GM21381 (cell line): ENCODE measurements at regions not wholly inside any gene's neighbourhood (a gene's known extent, or its start where the extent isn't known, plus 50 kb on each side); places are given as distances from the start of the nearest gene placed in this dataset.
"Not testable (repeated sequence)": the region's sequence is repeated elsewhere in the genome, so short reads cannot be mapped to it uniquely, and the experiment has no call there.

Source experiments
- ATAC-seq: cut with Tn5 transposase; IDR thresholded peaks from one replicate; pipeline ENCODE4 v1.9.1; 2021; ENCODE audit warnings: mild to moderate bottlenecking, moderate library complexity; ENCODE audit not compliant: unreplicated experiment

GRCh38 chrX:40943093-40943641 is 142.1 kb upstream of the USP9X start:
- no peak for ATAC-seq

GRCh38 chrX:40945361-40945713 is 139.9 kb upstream of the USP9X start:
- ATAC-seq: no peak

GRCh38 chrX:40947276-40947675 is 138.0 kb upstream of the USP9X start:
- ATAC-seq: no peak

GRCh38 chrX:40949071-40949470 is 136.2 kb upstream of the USP9X start:
- ATAC-seq: no peak

GRCh38 chrX:40950546-40950945 is 134.7 kb upstream of the USP9X start:
- ATAC-seq: no peak

- ATAC-seq: not testable (repeated sequence)
These were observed 133.8 kb upstream of the USP9X start for GRCh38 chrX:40951407-40951806.

- ATAC-seq: no peak
These were observed 132.4 kb upstream of the USP9X start for GRCh38 chrX:40952855-40953254.

- no peak for ATAC-seq
These were observed 131.9 kb upstream of the USP9X start for GRCh38 chrX:40953369-40953768.

- ATAC-seq: no peak
These were observed 125.2 kb upstream of the USP9X start for GRCh38 chrX:40960041-40960440.

GRCh38 chrX:40962793-40963407 is 122.3 kb upstream of the USP9X start:
- ATAC-seq: no peak

- ATAC-seq: no peak
These were observed 121.2 kb upstream of the USP9X start for GRCh38 chrX:40964008-40964407.

GRCh38 chrX:40964633-40965586 is 120.3 kb upstream of the USP9X start:
- no peak for ATAC-seq

GRCh38 chrX:40966213-40966820 is 118.9 kb upstream of the USP9X start:
- ATAC-seq: no peak

- no peak for ATAC-seq
These were observed 117.1 kb upstream of the USP9X start for GRCh38 chrX:40968180-40968579.

- no peak for ATAC-seq
These were observed 113.5 kb upstream of the USP9X start for GRCh38 chrX:40971736-40972135.

- ATAC-seq: no peak
These were observed 111.6 kb upstream of the USP9X start for GRCh38 chrX:40973619-40974018.

GRCh38 chrX:40975951-40976350 is 109.3 kb upstream of the USP9X start:
- no peak for ATAC-seq

GRCh38 chrX:40976981-40977380 is 108.3 kb upstream of the USP9X start:
- no peak for ATAC-seq

- no peak for ATAC-seq
These were observed 100.3 kb upstream of the USP9X start for GRCh38 chrX:40984962-40985361.

- no peak for ATAC-seq
These were observed 97.8 kb upstream of the USP9X start for GRCh38 chrX:40987413-40987812.

- no peak for ATAC-seq
These were observed 97.1 kb upstream of the USP9X start for GRCh38 chrX:40988100-40988499.

GRCh38 chrX:40993395-40993794 is 91.8 kb upstream of the USP9X start:
- not testable (repeated sequence) for ATAC-seq
